K562 (cell line): ENCODE measurements at regions not wholly inside any gene's neighbourhood (a gene's known extent, or its start where the extent isn't known, plus 50 kb on each side); places are given as distances from the start of the nearest gene placed in this dataset.

Experiments
- ATAC-seq: fragments of 200-7000 bp; cut with Tn5 transposase; 3 replicates; pipeline ENCODE4 v1.9.1; 2020; ENCODE audit warnings: moderate library complexity
- BruUV-seq: library from RNA; stranded (reverse); fragments of 400-500 nt; replicated peaks from 2 replicates; lab custom pipeline; 2021; lab: Mats Ljungman, UMichigan
- CTCF ChIA-PET: fragments of 300-600 bp; formaldehyde crosslinking; extraction: SDS; loops from one replicate; lab custom pipeline; 2021; ENCODE audit warnings: low intra/inter-chr PET ratio; lab: Yijun Ruan, JAX
- POLR2A ChIA-PET: fragments of 300-600, 350-650 bp; sonication (Branson Sonifier 250); formaldehyde crosslinking; extraction: SDS; loops from one replicate; lab custom pipeline; 2021; ENCODE audit warnings: antibody characterized with exemption, inconsistent platforms; lab: Yijun Ruan, JAX
- DNase-seq, 4 experiments: peaks; one replicate each; pipeline versions ENCODE4 v3.0.0 to v3.0.0-alpha.2; 2011 to 2018; ENCODE audit warnings: low spot score in 3 of 4, mixed read lengths in 3 of 4; ENCODE audit errors: extremely low read depth in 1 of 4
- FAIRE-seq: peaks from 2 replicates; lab custom pipeline; 2011; peaks lifted over from hg19 to GRCh38; lab: Jason Lieb, UNC
- H2AFZ ChIP-seq: 2 replicates; pipeline ENCODE4 v1.6.0; 2011; ENCODE audit warnings: low read depth, low read length, control low read depth, inconsistent platforms
- H3K27ac ChIP-seq: fragments of 200-600 bp; 3 replicates; pipeline ENCODE4 v1.8.0; 2011; ENCODE audit warnings: low read depth, mild to moderate bottlenecking, control low read depth, inconsistent platforms, low read length, moderate library complexity, mixed read lengths; ENCODE audit errors: extremely low read depth
- H3K27me3 ChIP-seq, 2 experiments: fragments of 300-600 bp in 1 of 2; 2 replicates in 1 of 2; 3 replicates in 1 of 2; pipeline versions ENCODE4 v1.6.0 to v1.8.0; 2011; ENCODE audit warnings: inconsistent platforms in 2 of 2, low read length in 2 of 2, mild to moderate bottlenecking in 1 of 2, mixed read lengths in 1 of 2, moderate library complexity in 1 of 2; ENCODE audit not compliant: control insufficient read depth in 2 of 2, insufficient read depth in 2 of 2
- H3K36me3 ChIP-seq: fragments of 300-600 bp; 3 replicates; pipeline ENCODE4 v1.8.0; 2011; ENCODE audit warnings: mild to moderate bottlenecking, low read length, inconsistent platforms; ENCODE audit not compliant: control insufficient read depth, insufficient read depth
- H3K4me1 ChIP-seq, 2 experiments: fragments of 200-600 bp in 1 of 2; replicated peaks in 1 of 2; 2 replicates in 1 of 2; 3 replicates in 1 of 2; pipeline versions ENCODE4 v1.5.1 to v1.8.0; 2011; ENCODE audit warnings: inconsistent platforms in 2 of 2, low read length in 2 of 2, mild to moderate bottlenecking in 1 of 2, mixed read lengths in 1 of 2, moderate library complexity in 1 of 2; ENCODE audit not compliant: control insufficient read depth in 2 of 2, insufficient read depth in 2 of 2
- H3K4me2 ChIP-seq: 2 replicates; pipeline ENCODE4 v1.6.1; 2011; ENCODE audit warnings: low read length, control low read depth, inconsistent platforms, mixed read lengths; ENCODE audit not compliant: insufficient read depth
- H3K4me3 ChIP-seq: fragments of 200-600 bp; sonication (generic), shearing (Covaris generic); 2 replicates; pipeline ENCODE4 v1.5.1; 2016; ENCODE audit warnings: control low read depth, inconsistent platforms
- H3K79me2 ChIP-seq: fragments of 200-600 bp; 3 replicates; pipeline ENCODE4 v1.8.0; 2011; ENCODE audit warnings: low read length, inconsistent platforms; ENCODE audit not compliant: control insufficient read depth, insufficient read depth
- H3K9ac ChIP-seq, 2 experiments: 2 replicates each; pipeline versions ENCODE4 v1.6.0 to v1.6.1; 2011; ENCODE audit warnings: low read depth in 2 of 2, low read length in 2 of 2, control low read depth in 1 of 2, inconsistent platforms in 1 of 2, mild to moderate bottlenecking in 1 of 2, mixed read lengths in 1 of 2; ENCODE audit not compliant: insufficient read depth in 1 of 2
- H3K9me1 ChIP-seq: one replicate; pipeline ENCODE4 v1.6.0; 2011; ENCODE audit warnings: inconsistent platforms, mild to moderate bottlenecking, low read length, moderate library complexity; ENCODE audit not compliant: control insufficient read depth, insufficient read depth
- H3K9me3 ChIP-seq: replicated peaks from 2 replicates; pipeline ENCODE4 v1.5.1; 2011; ENCODE audit warnings: low read depth, low read length, inconsistent platforms; ENCODE audit not compliant: control insufficient read depth, insufficient read depth
- H4K20me1 ChIP-seq: replicated peaks from 2 replicates; pipeline ENCODE4 v1.6.1; 2011; ENCODE audit warnings: low read length, inconsistent platforms, mixed read lengths; ENCODE audit not compliant: control insufficient read depth, insufficient read depth
- DDX20 ChIP-seq: fragments of 450-650 bp; IDR thresholded peaks from 2 replicates; pipeline ENCODE4 v1.6.1; 2016; ENCODE audit warnings: missing genetic modification characterization, low read depth, mild to moderate bottlenecking, missing compliant biosample characterization, moderate library complexity
- HNRNPUL1 ChIP-seq: fragments of 200-400 bp; formaldehyde crosslinking; IDR thresholded peaks from 2 replicates; pipeline ENCODE4 v1.6.1; 2017; ENCODE audit warnings: low read length
- JUND ChIP-seq, 2 experiments: IDR thresholded peaks; 2 replicates in 1 of 2; 3 replicates in 1 of 2; pipeline ENCODE4 v1.6.1; 2011; ENCODE audit warnings: borderline replicate concordance in 2 of 2, low read depth in 2 of 2, low read length in 2 of 2, improper control_type of control experiment in 1 of 2, missing biosample characterization in 1 of 2, missing genetic modification characterization in 1 of 2, missing genetic modification reagents in 1 of 2
- ZNF583 ChIP-seq: fragments of 250-450 bp; sonication (Bioruptor Pico); IDR thresholded peaks from 2 replicates; pipeline ENCODE4 v1.4.0; 2020
- WGBS: fragments of 100-300 bp; shearing (Covaris generic); methylation state at CpG from one replicate; pipeline ENCODE4 v1.1.6; 2016; ENCODE audit warnings: low coverage, mixed read lengths; ENCODE audit not compliant: insufficient coverage; ENCODE audit errors: missing lambda C conversion rate; 5-methylcytosine and 5-hydroxymethylcytosine counted together
- in situ Hi-C: fragments of 300-500 bp; cut with MboI; formaldehyde crosslinking; loops from 4 replicates; pipeline ENCODE4 v1.15.0; 2018; ENCODE audit warnings: inconsistent platforms, mixed read lengths
- intact Hi-C: fragments of 100-400 bp; cut with micrococcal nuclease; formaldehyde crosslinking; loops from 2 replicates; pipeline ENCODE4 v1.14.2; 2022
- TF ChIP-seq, protein P1 (sequence below): fragments of 250-450 bp; sonication (Bioruptor Pico); IDR thresholded peaks from 2 replicates; pipeline ENCODE4 v1.4.0; 2020; ENCODE audit warnings: mild to moderate bottlenecking

DNA sequence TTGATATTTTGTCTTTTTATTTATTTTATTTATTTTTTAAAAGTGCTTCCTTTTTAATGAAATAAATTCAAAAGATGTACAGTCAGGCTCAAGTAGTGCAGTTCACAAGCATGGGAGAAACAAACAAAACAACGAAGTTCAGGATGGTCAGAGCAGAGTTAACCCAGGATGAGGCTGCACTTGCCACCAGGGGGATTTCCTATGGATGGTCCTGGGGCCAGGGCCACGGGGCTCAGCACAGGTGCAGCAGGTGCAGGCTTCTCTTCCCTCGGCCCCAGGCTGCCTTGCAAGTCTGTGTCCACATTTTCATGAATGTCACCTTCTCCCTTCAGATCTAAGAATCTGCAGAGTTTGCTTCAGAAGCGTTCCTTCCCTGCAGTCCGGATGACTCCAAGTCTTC lies 76.5 kb downstream of the CDCA7 start:
- intact Hi-C loops = no loop called here

More for the DNA sequence above, 76.5 kb downstream of the CDCA7 start:
- ChIA-PET POLR2A (no interaction called here), CTCF (interaction anchor here (0.5 kb wide), 1 partner anchor 203 kb away, joined by 3 read pairs; no protein-coding TSS in a partner anchor)
- 2% methylated on average over 5 of the region's 5 CpGs for WGBS
- H3K36me3 ChIP-seq = no peaks in the 10 kb centered on the region
- no peak overlapping the region for H3K9ac ChIP-seq
- H4K20me1 ChIP-seq = no peaks in the 10 kb centered on the region
- no peaks in the 10 kb centered on the region for H3K9me1 ChIP-seq
- H3K4me2 ChIP-seq = no peak overlapping the region
- H3K4me3 ChIP-seq = no peak overlapping the region
- H2AFZ ChIP-seq = no peak overlapping the region
- no peak for DNase-seq
- H3K4me1 ChIP-seq = no peaks in the 10 kb centered on the region
- FAIRE-seq = no peak
- peaks cover 43 to 63% of the 10 kb centered on the region in 2 experiments for H3K27me3 ChIP-seq
- TF ChIP-seq DDX20 (no peak), HNRNPUL1 (no peak), JUND (IDR thresholded peaks at IDR 0.05; ENCODE audit: borderline replicate concordance, low read depth, low read length) (no peak), JUND (tag; IDR thresholded peaks at IDR 0.05; ENCODE audit: borderline replicate concordance, low read depth, low read length) (no peak), ZNF583 (CRISPR knock-in tag) (no peak)
- TF ChIP-seq, protein P1, sequence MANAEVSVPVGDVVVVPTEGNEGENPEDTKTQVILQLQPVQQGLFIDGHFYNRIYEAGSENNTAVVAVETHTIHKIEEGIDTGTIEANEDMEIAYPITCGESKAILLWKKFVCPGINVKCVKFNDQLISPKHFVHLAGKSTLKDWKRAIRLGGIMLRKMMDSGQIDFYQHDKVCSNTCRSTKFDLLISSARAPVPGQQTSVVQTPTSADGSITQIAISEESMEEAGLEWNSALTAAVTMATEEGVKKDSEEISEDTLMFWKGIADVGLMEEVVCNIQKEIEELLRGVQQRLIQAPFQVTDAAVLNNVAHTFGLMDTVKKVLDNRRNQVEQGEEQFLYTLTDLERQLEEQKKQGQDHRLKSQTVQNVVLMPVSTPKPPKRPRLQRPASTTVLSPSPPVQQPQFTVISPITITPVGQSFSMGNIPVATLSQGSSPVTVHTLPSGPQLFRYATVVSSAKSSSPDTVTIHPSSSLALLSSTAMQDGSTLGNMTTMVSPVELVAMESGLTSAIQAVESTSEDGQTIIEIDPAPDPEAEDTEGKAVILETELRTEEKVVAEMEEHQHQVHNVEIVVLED (CRISPR knock-in tag) = no peak
- in situ Hi-C loops = no loop called here
- H3K79me2 ChIP-seq = no peaks in the 10 kb centered on the region
- BruUV-seq = no TSS peak
- no peak overlapping the region for H3K27ac ChIP-seq
- H3K9me3 ChIP-seq = no peaks in the 10 kb centered on the region
- peak; percentile 62 for ATAC-seq
